ENCODE measurements at regions not wholly inside any gene's neighbourhood (a gene's known extent, or its start where the extent isn't known, plus 50 kb on each side); places are given as distances from the start of the nearest gene placed in this dataset.

DNA sequence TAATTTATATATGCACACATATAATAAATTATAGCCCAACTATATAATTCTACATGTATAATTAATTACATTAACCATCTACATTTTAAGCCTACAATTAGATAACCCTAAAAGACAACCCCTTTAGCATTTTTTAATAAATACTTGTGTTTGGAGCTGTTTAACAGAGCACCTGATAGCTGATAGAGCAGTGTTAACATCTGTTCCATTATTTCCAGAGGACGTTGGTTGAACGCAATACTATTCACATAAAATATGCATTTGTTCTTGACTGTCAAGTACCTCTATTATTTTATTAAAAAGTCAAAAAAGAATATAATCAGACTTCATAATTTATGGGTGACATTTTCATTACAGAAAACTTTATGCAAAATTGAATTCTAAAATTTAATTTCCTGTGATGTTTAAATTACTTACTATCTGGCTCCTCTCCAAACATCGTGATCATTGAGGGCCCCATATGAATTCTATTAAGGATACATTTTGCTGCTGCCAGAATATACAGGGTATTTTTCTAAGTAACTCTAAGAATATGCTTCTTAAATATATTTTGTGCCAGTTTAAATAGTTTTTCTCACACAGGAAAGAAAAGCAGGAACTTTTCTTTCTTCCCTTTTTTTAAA lies 234.3 kb downstream of the SHOX2 start:
- TF ChIP-seq POLR2A (IDR thresholded peaks at IDR 0.05; ENCODE audit: borderline replicate concordance, extremely low read depth, insufficient read depth, insufficient read length) (no peak), CEBPB (IDR thresholded peaks at IDR 0.05; ENCODE audit: low read depth) (no peak), SIN3A (IDR thresholded peaks at IDR 0.05; ENCODE audit: low read depth) (no peak), EZH2 (IDR thresholded peaks at IDR 0.05) (no peak), POLR2AphosphoS5 (IDR thresholded peaks at IDR 0.05; ENCODE audit: low read depth, low read length) (no peak), EZH2phosphoT487 (IDR thresholded peaks at IDR 0.05; ENCODE audit: borderline replicate concordance) (no peak), YY1 (IDR thresholded peaks at IDR 0.05; ENCODE audit: extremely low read depth, insufficient replicate concordance, low read depth, low read length) (no peak), ELF1 (IDR thresholded peaks at IDR 0.05; ENCODE audit: borderline replicate concordance, low read depth) (no peak), FOSL1 (IDR thresholded peaks at IDR 0.05; ENCODE audit: low read depth) (no peak), RAD21 (IDR thresholded peaks at IDR 0.05; ENCODE audit: low read depth) (no peak)
- TF ChIP-seq, protein P1, sequence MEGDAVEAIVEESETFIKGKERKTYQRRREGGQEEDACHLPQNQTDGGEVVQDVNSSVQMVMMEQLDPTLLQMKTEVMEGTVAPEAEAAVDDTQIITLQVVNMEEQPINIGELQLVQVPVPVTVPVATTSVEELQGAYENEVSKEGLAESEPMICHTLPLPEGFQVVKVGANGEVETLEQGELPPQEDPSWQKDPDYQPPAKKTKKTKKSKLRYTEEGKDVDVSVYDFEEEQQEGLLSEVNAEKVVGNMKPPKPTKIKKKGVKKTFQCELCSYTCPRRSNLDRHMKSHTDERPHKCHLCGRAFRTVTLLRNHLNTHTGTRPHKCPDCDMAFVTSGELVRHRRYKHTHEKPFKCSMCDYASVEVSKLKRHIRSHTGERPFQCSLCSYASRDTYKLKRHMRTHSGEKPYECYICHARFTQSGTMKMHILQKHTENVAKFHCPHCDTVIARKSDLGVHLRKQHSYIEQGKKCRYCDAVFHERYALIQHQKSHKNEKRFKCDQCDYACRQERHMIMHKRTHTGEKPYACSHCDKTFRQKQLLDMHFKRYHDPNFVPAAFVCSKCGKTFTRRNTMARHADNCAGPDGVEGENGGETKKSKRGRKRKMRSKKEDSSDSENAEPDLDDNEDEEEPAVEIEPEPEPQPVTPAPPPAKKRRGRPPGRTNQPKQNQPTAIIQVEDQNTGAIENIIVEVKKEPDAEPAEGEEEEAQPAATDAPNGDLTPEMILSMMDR (IDR thresholded peaks at IDR 0.05 in 2 of 3, conservative IDR thresholded peaks at IDR 0.05 in 1 of 3; ENCODE audit: borderline replicate concordance in 1 of 3, insufficient read depth in 1 of 3, low read depth in 2 of 3, low read length in 2 of 3) = no peak
- TF ChIP-seq, protein P2, sequence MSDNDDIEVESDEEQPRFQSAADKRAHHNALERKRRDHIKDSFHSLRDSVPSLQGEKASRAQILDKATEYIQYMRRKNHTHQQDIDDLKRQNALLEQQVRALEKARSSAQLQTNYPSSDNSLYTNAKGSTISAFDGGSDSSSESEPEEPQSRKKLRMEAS (IDR thresholded peaks at IDR 0.05) = no peak
